ENCODE measurements at regions not wholly inside any gene's neighbourhood (a gene's known extent, or its start where the extent isn't known, plus 50 kb on each side); places are given as distances from the start of the nearest gene placed in this dataset.
"Not testable (repeated sequence)": the region's sequence is repeated elsewhere in the genome, so short reads cannot be mapped to it uniquely, and the experiment has no call there.

- DNase-seq = no peak
These were observed 179.5 kb downstream of the JCAD start for GRCh38 chr10:29879862-29880261.

GRCh38 chr10:29878492-29878891 lies 180.9 kb downstream of the JCAD start:
- no peak for DNase-seq

GRCh38 chr10:29877793-29878491 lies 181.4 kb downstream of the JCAD start:
- DNase-seq = no peak

GRCh38 chr10:29876008-29876555 lies 183.3 kb downstream of the JCAD start:
- no peak for DNase-seq

GRCh38 chr10:29874606-29875269 lies 184.6 kb downstream of the JCAD start:
- DNase-seq = no peak

GRCh38 chr10:29873941-29874484 lies 185.4 kb downstream of the JCAD start:
- no peak for DNase-seq

- DNase-seq = no peak
These were observed 188.8 kb downstream of the JCAD start for GRCh38 chr10:29870522-29871044.

GRCh38 chr10:29869593-29869992 lies 189.8 kb downstream of the JCAD start:
- DNase-seq = no peak

- DNase-seq = no peak
These were observed 193.0 kb downstream of the JCAD start for GRCh38 chr10:29866356-29866755.

GRCh38 chr10:29865700-29866355 lies 193.6 kb downstream of the JCAD start:
- DNase-seq = no peak

- no peak for DNase-seq
These were observed 196.3 kb downstream of the JCAD start for GRCh38 chr10:29862923-29863614.

- DNase-seq = no peak
These were observed 197.4 kb downstream of the JCAD start for GRCh38 chr10:29861811-29862505.

- DNase-seq = not testable (repeated sequence)
These were observed 198.2 kb downstream of the JCAD start for GRCh38 chr10:29861231-29861630.

- DNase-seq = no peak
These were observed 199.2 kb downstream of the JCAD start for GRCh38 chr10:29860166-29860565.

GRCh38 chr10:29859521-29860130 lies 199.8 kb downstream of the JCAD start:
- DNase-seq = no peak

GRCh38 chr10:29858702-29859267 lies 200.6 kb downstream of the JCAD start:
- DNase-seq = no peak

GRCh38 chr10:29857843-29858701 lies 201.3 kb downstream of the JCAD start:
- no peak for DNase-seq

- no peak for DNase-seq
These were observed 203.1 kb downstream of the JCAD start for GRCh38 chr10:29856295-29856694.

GRCh38 chr10:29853913-29854312 lies 205.5 kb downstream of the JCAD start:
- no peak for DNase-seq

- DNase-seq = no peak
These were observed 208.1 kb downstream of the JCAD start for GRCh38 chr10:29851241-29851640.
